AG04450 (cell line): ENCODE measurements at regions not wholly inside any gene's neighbourhood (a gene's known extent, or its start where the extent isn't known, plus 50 kb on each side); places are given as distances from the start of the nearest gene placed in this dataset.

ENCODE experiments used
- CTCF ChIA-PET: fragments of 300-600, 350-600 bp; formaldehyde crosslinking; extraction: SDS; loops from one replicate; lab custom pipeline; 2022; ENCODE audit warnings: antibody characterized with exemption, inconsistent platforms; lab: Charles Lee
- POLR2A ChIA-PET: fragments of 350-600 bp; formaldehyde crosslinking; extraction: SDS; loops from one replicate; lab custom pipeline; 2021; ENCODE audit warnings: antibody characterized with exemption, inconsistent platforms; lab: Yijun Ruan, JAX
- DNase-seq: peaks from one replicate; pipeline ENCODE4 v3.0.0-alpha.2; 2011; ENCODE audit warnings: low read depth, low spot score
- H3K27ac ChIP-seq: one replicate; pipeline ENCODE4 v1.5.1; 2012; ENCODE audit warnings: low read depth, low read length, control low read depth
- H3K27me3 ChIP-seq: one replicate; pipeline ENCODE4 v1.6.0; 2012; ENCODE audit warnings: low read length; ENCODE audit not compliant: control insufficient read depth, insufficient read depth
- H3K4me3 ChIP-seq: 2 replicates; pipeline ENCODE4 v1.5.1; 2011; ENCODE audit warnings: mild to moderate bottlenecking, low read depth, low read length, control low read depth
- H3K9me3 ChIP-seq: 2 replicates; pipeline ENCODE4 v1.5.1; 2012; ENCODE audit warnings: low read length; ENCODE audit not compliant: control insufficient read depth, insufficient read depth
- TF ChIP-seq, protein P1 (sequence below): IDR thresholded peaks from 2 replicates; pipeline ENCODE4 v1.5.1; 2011; ENCODE audit warnings: low read depth, low read length, control low read depth, inconsistent platforms

- Histone ChIP-seq H3K9me3 (no peaks in the 10 kb centered on the region), H3K4me3 (no peak overlapping the region), H3K27me3 (no peaks in the 10 kb centered on the region), H3K27ac (no peak overlapping the region)
- TF ChIP-seq, protein P1, sequence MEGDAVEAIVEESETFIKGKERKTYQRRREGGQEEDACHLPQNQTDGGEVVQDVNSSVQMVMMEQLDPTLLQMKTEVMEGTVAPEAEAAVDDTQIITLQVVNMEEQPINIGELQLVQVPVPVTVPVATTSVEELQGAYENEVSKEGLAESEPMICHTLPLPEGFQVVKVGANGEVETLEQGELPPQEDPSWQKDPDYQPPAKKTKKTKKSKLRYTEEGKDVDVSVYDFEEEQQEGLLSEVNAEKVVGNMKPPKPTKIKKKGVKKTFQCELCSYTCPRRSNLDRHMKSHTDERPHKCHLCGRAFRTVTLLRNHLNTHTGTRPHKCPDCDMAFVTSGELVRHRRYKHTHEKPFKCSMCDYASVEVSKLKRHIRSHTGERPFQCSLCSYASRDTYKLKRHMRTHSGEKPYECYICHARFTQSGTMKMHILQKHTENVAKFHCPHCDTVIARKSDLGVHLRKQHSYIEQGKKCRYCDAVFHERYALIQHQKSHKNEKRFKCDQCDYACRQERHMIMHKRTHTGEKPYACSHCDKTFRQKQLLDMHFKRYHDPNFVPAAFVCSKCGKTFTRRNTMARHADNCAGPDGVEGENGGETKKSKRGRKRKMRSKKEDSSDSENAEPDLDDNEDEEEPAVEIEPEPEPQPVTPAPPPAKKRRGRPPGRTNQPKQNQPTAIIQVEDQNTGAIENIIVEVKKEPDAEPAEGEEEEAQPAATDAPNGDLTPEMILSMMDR = no peak
- CTCF ChIA-PET = no interaction called here
- POLR2A ChIA-PET = no interaction called here
- DNase-seq = no peak
These were observed 295.0 kb downstream of the RAP2B start for GRCh38 chr3:153456833-153457545.

GRCh38 chr3:153458881-153459280, 296.9 kb downstream of the RAP2B start:
- ChIA-PET CTCF (no interaction called here), POLR2A (no interaction called here)
- H3K27me3 ChIP-seq = no peaks in the 10 kb centered on the region
- H3K9me3 ChIP-seq = no peaks in the 10 kb centered on the region
- no peak overlapping the region for H3K4me3 ChIP-seq
- H3K27ac ChIP-seq = no peak overlapping the region
- TF ChIP-seq, protein P1 = no peak
- DNase-seq = no peak

GRCh38 chr3:153462545-153462944, 300.5 kb downstream of the RAP2B start:
- H3K9me3 ChIP-seq = no peaks in the 10 kb centered on the region
- CTCF ChIA-PET = no interaction called here
- no peak overlapping the region for H3K27ac ChIP-seq
- no peak for DNase-seq
- POLR2A ChIA-PET = no interaction called here
- H3K4me3 ChIP-seq = no peak overlapping the region
- TF ChIP-seq, protein P1 = no peak
- no peaks in the 10 kb centered on the region for H3K27me3 ChIP-seq

DNA sequence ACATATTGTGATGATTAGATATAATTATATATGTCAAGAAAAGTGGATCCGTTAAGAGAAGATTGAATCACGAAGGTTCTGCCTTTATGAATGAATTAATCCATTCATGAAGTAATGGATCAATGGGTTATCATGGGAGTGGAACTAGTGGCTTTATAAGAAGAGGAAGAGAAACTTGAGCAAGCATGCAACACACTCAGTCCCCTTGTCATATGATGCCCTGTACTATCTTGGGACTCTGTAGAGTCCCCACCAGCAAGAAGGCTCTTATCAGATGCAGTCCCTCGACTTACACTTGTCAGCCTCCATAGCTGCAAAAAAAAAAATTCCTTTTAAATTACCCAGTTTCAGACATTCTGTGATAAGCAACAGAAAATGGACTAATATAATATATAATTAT, 301.9 kb downstream of the RAP2B start:
- DNase-seq = no peak
- POLR2A ChIA-PET = no interaction called here
- H3K9me3 ChIP-seq = no peaks in the 10 kb centered on the region
- H3K27ac ChIP-seq = no peak overlapping the region
- no peak overlapping the region for H3K4me3 ChIP-seq
- H3K27me3 ChIP-seq = no peaks in the 10 kb centered on the region
- CTCF ChIA-PET = no interaction called here
- TF ChIP-seq, protein P1 = no peak

- DNase-seq = no peak
- Histone ChIP-seq H3K9me3 (no peaks in the 10 kb centered on the region), H3K27ac (no peak overlapping the region), H3K4me3 (no peak overlapping the region), H3K27me3 (no peaks in the 10 kb centered on the region)
- POLR2A ChIA-PET = no interaction called here
- CTCF ChIA-PET = no interaction called here
- TF ChIP-seq, protein P1 = no peak
These were observed 307.1 kb downstream of the RAP2B start for GRCh38 chr3:153469162-153469561.
